Thymus (tissue), 11 donors: ENCODE measurements at regions not wholly inside any gene's neighbourhood (a gene's known extent, or its start where the extent isn't known, plus 50 kb on each side); places are given as distances from the start of the nearest gene placed in this dataset.

ENCODE experiments used
- DNase-seq, 9 donors: peaks; one replicate each; pipeline ENCODE4 v3.0.0-alpha.2; 2013; ENCODE audit warnings: low spot score in 9 of 9, low read depth in 6 of 9, missing footprints in 1 of 9
- H3K27ac ChIP-seq, 2 donors: one replicate each; pipeline ENCODE4 v1.5.1; 2013; ENCODE audit warnings: control low read depth in 1 of 2, low read depth in 1 of 2, low read length in 1 of 2, mild to moderate bottlenecking in 1 of 2, moderate library complexity in 1 of 2
- H3K27me3 ChIP-seq, 2 donors: one replicate each; pipeline ENCODE4 v1.5.1; 2013; ENCODE audit warnings: low read length in 1 of 2; ENCODE audit not compliant: control insufficient read depth in 2 of 2, insufficient read depth in 1 of 2
- H3K36me3 ChIP-seq, 2 donors: one replicate each; pipeline ENCODE4 v1.5.1; 2013; ENCODE audit warnings: low read length in 1 of 2, mild to moderate bottlenecking in 1 of 2, moderate library complexity in 1 of 2; ENCODE audit not compliant: control insufficient read depth in 2 of 2, insufficient read depth in 2 of 2
- H3K4me1 ChIP-seq, 2 donors: one replicate each; pipeline ENCODE4 v1.5.1; 2013; ENCODE audit warnings: low read length in 2 of 2; ENCODE audit not compliant: control insufficient read depth in 2 of 2, insufficient read depth in 2 of 2
- H3K4me3 ChIP-seq, 2 donors: one replicate each; pipeline ENCODE4 v1.5.1; 2013; ENCODE audit warnings: low read length in 2 of 2, control low read depth in 1 of 2, mild to moderate bottlenecking in 1 of 2
- H3K9me3 ChIP-seq, 2 donors: one replicate each; pipeline ENCODE4 v1.5.1; 2013; ENCODE audit warnings: low read length in 1 of 2, mild to moderate bottlenecking in 1 of 2; ENCODE audit not compliant: control insufficient read depth in 2 of 2, insufficient read depth in 1 of 2
- WGBS: extraction: QIAGEN DNeasy Blood & Tissue Kit; methylation state at CpG from one replicate; pipeline ENCODE4 v1.1.7; 2013; 5-methylcytosine and 5-hydroxymethylcytosine counted together
- donor health status: healthy.

GRCh38 chr3:64856977-64857516, 169.2 kb upstream of the ADAMTS9 start:
- H3K9me3 ChIP-seq: no peaks in the 10 kb centered on the region

GRCh38 chr3:64856106-64856505, 168.3 kb upstream of the ADAMTS9 start:
- no peak for DNase-seq
- no peaks in the 10 kb centered on the region for H3K36me3 ChIP-seq
- no peaks in the 10 kb centered on the region for H3K27me3 ChIP-seq
- H3K9me3 ChIP-seq: no peaks in the 10 kb centered on the region
- WGBS: 95% methylated on average over 1 of the region's 1 CpG
- no peak overlapping the region for H3K27ac ChIP-seq
- peaks cover 0 to 12% of the 10 kb centered on the region in 2 donors for H3K4me1 ChIP-seq
- H3K4me3 ChIP-seq: no peak overlapping the region

More at GRCh38 chr3:64856977-64857516, 169.2 kb upstream of the ADAMTS9 start:
- Histone ChIP-seq H3K4me1 (peaks cover 0 to 12% of the 10 kb centered on the region in 2 donors), H3K27me3 (no peaks in the 10 kb centered on the region), H3K27ac (no peak overlapping the region), H3K36me3 (no peaks in the 10 kb centered on the region), H3K4me3 (no peak overlapping the region)
- WGBS: 91% methylated on average over 3 of the region's 3 CpGs
- DNase-seq: no peak

GRCh38 chr3:64853456-64853855, 165.7 kb upstream of the ADAMTS9 start:
- Histone ChIP-seq H3K9me3 (no peaks in the 10 kb centered on the region), H3K4me1 (no peaks in the 10 kb centered on the region), H3K36me3 (no peaks in the 10 kb centered on the region), H3K27me3 (no peaks in the 10 kb centered on the region), H3K27ac (no peak overlapping the region), H3K4me3 (no peak overlapping the region)
- WGBS: 88% methylated on average over 2 of the region's 2 CpGs
- DNase-seq: no peak

- no peak overlapping the region for H3K27ac ChIP-seq
- no peaks in the 10 kb centered on the region for H3K36me3 ChIP-seq
- H3K4me3 ChIP-seq: no peak overlapping the region
- no peaks in the 10 kb centered on the region for H3K4me1 ChIP-seq
- 86% methylated on average over 2 of the region's 2 CpGs for WGBS
- no peaks in the 10 kb centered on the region for H3K27me3 ChIP-seq
- H3K9me3 ChIP-seq: no peaks in the 10 kb centered on the region
- no peak for DNase-seq
Measured at GRCh38 chr3:64852738-64853137, 164.9 kb upstream of the ADAMTS9 start.

GRCh38 chr3:64848822-64849221, 161.0 kb upstream of the ADAMTS9 start:
- Histone ChIP-seq H3K4me1 (no peaks in the 10 kb centered on the region), H3K27me3 (no peaks in the 10 kb centered on the region), H3K27ac (no peak overlapping the region), H3K9me3 (no peaks in the 10 kb centered on the region), H3K36me3 (no peaks in the 10 kb centered on the region), H3K4me3 (no peak overlapping the region)
- DNase-seq: no peak
- WGBS: 89% methylated on average over 4 of the region's 4 CpGs

- Histone ChIP-seq H3K4me3 (no peak overlapping the region), H3K27ac (no peak overlapping the region), H3K36me3 (no peaks in the 10 kb centered on the region), H3K27me3 (no peaks in the 10 kb centered on the region), H3K4me1 (no peaks in the 10 kb centered on the region), H3K9me3 (no peaks in the 10 kb centered on the region)
- WGBS: 95% methylated on average over 3 of the region's 3 CpGs
- DNase-seq: no peak
Measured at GRCh38 chr3:64848127-64848800, 160.5 kb upstream of the ADAMTS9 start.

GRCh38 chr3:64844558-64844957, 156.8 kb upstream of the ADAMTS9 start:
- H3K9me3 ChIP-seq: no peaks in the 10 kb centered on the region
- no peak overlapping the region for H3K27ac ChIP-seq
- H3K4me1 ChIP-seq: no peaks in the 10 kb centered on the region
- H3K36me3 ChIP-seq: no peaks in the 10 kb centered on the region
- no peaks in the 10 kb centered on the region for H3K27me3 ChIP-seq
- DNase-seq: no peak
- no peak overlapping the region for H3K4me3 ChIP-seq
- WGBS: 95% methylated on average over 2 of the region's 2 CpGs

GRCh38 chr3:64837986-64838735, 150.4 kb upstream of the ADAMTS9 start:
- H3K27ac ChIP-seq: no peak overlapping the region
- H3K36me3 ChIP-seq: no peaks in the 10 kb centered on the region
- H3K4me1 ChIP-seq: no peaks in the 10 kb centered on the region
- WGBS: 37% methylated on average over 6 of the region's 6 CpGs
- DNase-seq: no peak
- no peak overlapping the region for H3K4me3 ChIP-seq
- H3K9me3 ChIP-seq: no peaks in the 10 kb centered on the region
- no peaks in the 10 kb centered on the region for H3K27me3 ChIP-seq

- Histone ChIP-seq H3K4me1 (no peaks in the 10 kb centered on the region), H3K27ac (no peak overlapping the region), H3K27me3 (no peaks in the 10 kb centered on the region), H3K4me3 (no peak overlapping the region), H3K9me3 (no peaks in the 10 kb centered on the region), H3K36me3 (no peaks in the 10 kb centered on the region)
- 95% methylated on average over 2 of the region's 2 CpGs for WGBS
- DNase-seq: peak in 1 of 9 donors; percentile 5
Measured at GRCh38 chr3:64837126-64837738, 149.4 kb upstream of the ADAMTS9 start.
